ENCODE measurements at regions not wholly inside any gene's neighbourhood (a gene's known extent, or its start where the extent isn't known, plus 50 kb on each side); places are given as distances from the start of the nearest gene placed in this dataset.

GRCh38 chr4:58553679-58554078 lies 1443.5 kb upstream of the IGFBP7 start:
- ATAC-seq (no peak), DNase-seq (no peak)
- no peak overlapping the region for H3K4me3 Mint-ChIP-seq
- Histone ChIP-seq H3K9me3 (ENCODE audit: control insufficient read depth, insufficient read depth, low read length) (no peaks in the 10 kb centered on the region), H3K36me3 (ENCODE audit: control insufficient read depth, insufficient read depth, low read length) (no peaks in the 10 kb centered on the region), H3K4me1 (ENCODE audit: control insufficient read depth, insufficient read depth, low read length) (no peaks in the 10 kb centered on the region), H3K27me3 (ENCODE audit: control insufficient read depth, insufficient read depth, low read length) (no peaks in the 10 kb centered on the region), H3K27ac (ENCODE audit: low read length) (no peak overlapping the region), H3K4me3 (ENCODE audit: low read length) (no peak overlapping the region)
- no peak for TF ChIP-seq CTCF (IDR thresholded peaks at IDR 0.05)
- no peaks in the 10 kb centered on the region for H3K36me3 Mint-ChIP-seq
- intact Hi-C loops (cut with micrococcal nuclease) = no loop called here
- H3K9me3 Mint-ChIP-seq = peaks cover 7 to 21% of the 10 kb centered on the region in 2 donors
- no peak overlapping the region for H3K27ac Mint-ChIP-seq
- H3K27me3 Mint-ChIP-seq (ENCODE audit: low read depth in 2 of 2) = no peaks in the 10 kb centered on the region
- H3K4me1 Mint-ChIP-seq = no peaks in the 10 kb centered on the region
- WGBS (ENCODE audit: insufficient coverage) = 81% methylated on average over 2 of the region's 2 CpGs

GRCh38 chr4:58553031-58553430 lies 1442.8 kb upstream of the IGFBP7 start:
- intact Hi-C loops (cut with micrococcal nuclease) = no loop called here
- no peaks in the 10 kb centered on the region for H3K27me3 Mint-ChIP-seq (ENCODE audit: low read depth in 2 of 2)
- 100% methylated on average over 1 of the region's 1 CpG for WGBS (ENCODE audit: insufficient coverage)
- ATAC-seq (no peak), DNase-seq (no peak)
- no peak overlapping the region for H3K27ac Mint-ChIP-seq
- TF ChIP-seq CTCF (IDR thresholded peaks at IDR 0.05) = no peak
- H3K4me1 Mint-ChIP-seq = no peaks in the 10 kb centered on the region
- no peaks in the 10 kb centered on the region for H3K36me3 Mint-ChIP-seq
- H3K4me3 Mint-ChIP-seq = no peak overlapping the region
- Histone ChIP-seq H3K4me3 (ENCODE audit: low read length) (no peak overlapping the region), H3K27me3 (ENCODE audit: control insufficient read depth, insufficient read depth, low read length) (no peaks in the 10 kb centered on the region), H3K4me1 (ENCODE audit: control insufficient read depth, insufficient read depth, low read length) (no peaks in the 10 kb centered on the region), H3K9me3 (ENCODE audit: control insufficient read depth, insufficient read depth, low read length) (no peaks in the 10 kb centered on the region), H3K36me3 (ENCODE audit: control insufficient read depth, insufficient read depth, low read length) (no peaks in the 10 kb centered on the region), H3K27ac (ENCODE audit: low read length) (no peak overlapping the region)
- peaks cover 7 to 21% of the 10 kb centered on the region in 2 donors for H3K9me3 Mint-ChIP-seq

- H3K27ac Mint-ChIP-seq = no peak overlapping the region
Observed at GRCh38 chr4:58551676-58552075, 1441.5 kb upstream of the IGFBP7 start.

More at GRCh38 chr4:58551676-58552075, 1441.5 kb upstream of the IGFBP7 start:
- Mint-ChIP-seq H3K27me3 (ENCODE audit: low read depth in 2 of 2) (no peaks in the 10 kb centered on the region), H3K9me3 (peaks cover 7 to 18% of the 10 kb centered on the region in 2 donors), H3K4me1 (no peaks in the 10 kb centered on the region), H3K4me3 (no peak overlapping the region), H3K36me3 (no peaks in the 10 kb centered on the region)
- no peaks in the 10 kb centered on the region for H3K4me1 ChIP-seq (ENCODE audit: control insufficient read depth, insufficient read depth, low read length)
- intact Hi-C loops (cut with micrococcal nuclease) = no loop called here
- ATAC-seq = no peak
- H3K9me3 ChIP-seq (ENCODE audit: control insufficient read depth, insufficient read depth, low read length) = no peaks in the 10 kb centered on the region
- H3K36me3 ChIP-seq (ENCODE audit: control insufficient read depth, insufficient read depth, low read length) = no peaks in the 10 kb centered on the region
- TF ChIP-seq CTCF (IDR thresholded peaks at IDR 0.05) = no peak
- DNase-seq = no peak
- no peak overlapping the region for H3K4me3 ChIP-seq (ENCODE audit: low read length)
- H3K27ac ChIP-seq (ENCODE audit: low read length) = no peak overlapping the region
- H3K27me3 ChIP-seq (ENCODE audit: control insufficient read depth, insufficient read depth, low read length) = no peaks in the 10 kb centered on the region

Measured in natural killer cell (primary cell).